NT2/D1 (cell line): ENCODE measurements at regions not wholly inside any gene's neighbourhood (a gene's known extent, or its start where the extent isn't known, plus 50 kb on each side); places are given as distances from the start of the nearest gene placed in this dataset.

Experiments
- SUZ12 ChIP-seq: IDR thresholded peaks from 2 replicates; pipeline ENCODE4 v1.6.1; 2011; ENCODE audit not compliant: insufficient read length, insufficient read depth; ENCODE audit errors: extremely low read depth
- ZNF274 ChIP-seq: IDR thresholded peaks from 2 replicates; pipeline ENCODE4 v1.6.1; 2011; ENCODE audit warnings: mild to moderate bottlenecking, low read depth, low read length

- TF ChIP-seq ZNF274 (no peak), SUZ12 (no peak)
Observed at GRCh38 chr22:48347311-48347710, 1480.4 kb downstream of the BRD1 start.
